ENCODE measurements at regions not wholly inside any gene's neighbourhood (a gene's known extent, or its start where the extent isn't known, plus 50 kb on each side); places are given as distances from the start of the nearest gene placed in this dataset.

- DNase-seq (ENCODE audit: low read depth in 2 of 2), result no peak
Measured at GRCh38 chr3:46090161-46090591, 62.9 kb upstream of the XCR1 start.

- peak in 1 of 2 donors; percentile 29 for DNase-seq (ENCODE audit: low read depth in 2 of 2)
Measured at GRCh38 chr3:46089237-46090011, 62.1 kb upstream of the XCR1 start.

- no peak for DNase-seq (ENCODE audit: low read depth in 2 of 2)
Measured at GRCh38 chr3:46087871-46088270, 60.6 kb upstream of the XCR1 start.

DNA sequence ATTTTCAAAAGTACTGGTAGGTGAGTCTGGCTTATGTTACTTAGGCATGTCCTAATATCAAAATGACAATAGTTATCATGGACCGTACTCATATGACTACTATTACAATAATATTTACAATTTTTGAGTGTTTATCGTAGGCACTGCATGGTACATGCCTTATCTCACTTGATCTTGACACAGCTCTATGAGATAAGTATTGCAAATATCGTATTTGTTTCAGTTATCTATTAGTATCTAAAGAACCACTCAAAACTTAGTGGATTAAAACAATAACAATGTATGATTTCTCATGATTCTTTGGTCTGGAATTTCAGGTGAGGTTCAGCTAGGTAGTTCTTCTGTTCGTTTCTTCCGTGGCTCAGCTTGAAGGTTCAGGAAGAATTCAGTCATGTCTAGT, 59.7 kb upstream of the XCR1 start:
- no peak for DNase-seq (ENCODE audit: low read depth in 2 of 2)

DNA sequence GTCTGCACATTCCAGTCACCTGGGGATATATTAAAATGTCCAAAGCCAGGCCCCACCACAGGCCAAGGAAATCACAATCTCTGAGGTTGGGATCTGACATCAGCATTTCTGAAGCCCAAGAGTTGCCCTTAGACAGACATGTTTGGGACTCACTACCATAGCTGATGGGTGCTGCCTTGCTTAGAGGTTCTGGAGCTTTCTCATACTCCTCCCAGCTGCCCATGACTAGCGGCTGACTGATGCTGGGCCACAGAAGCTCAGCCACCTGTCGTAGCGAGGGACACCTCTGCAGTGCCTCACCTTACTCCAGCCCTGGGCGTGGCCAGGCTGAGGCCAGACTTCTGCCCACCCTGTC, 58.8 kb upstream of the XCR1 start:
- no peak for DNase-seq (ENCODE audit: low read depth in 2 of 2)

- no peak for DNase-seq (ENCODE audit: low read depth in 2 of 2)
Measured at GRCh38 chr3:46085421-46086082, 58.3 kb upstream of the XCR1 start.

GRCh38 chr3:46083956-46084355, 56.7 kb upstream of the XCR1 start:
- DNase-seq (ENCODE audit: low read depth in 2 of 2), result no peak

- no peak for DNase-seq (ENCODE audit: low read depth in 2 of 2)
Measured at GRCh38 chr3:46082849-46083248, 55.6 kb upstream of the XCR1 start.

DNA sequence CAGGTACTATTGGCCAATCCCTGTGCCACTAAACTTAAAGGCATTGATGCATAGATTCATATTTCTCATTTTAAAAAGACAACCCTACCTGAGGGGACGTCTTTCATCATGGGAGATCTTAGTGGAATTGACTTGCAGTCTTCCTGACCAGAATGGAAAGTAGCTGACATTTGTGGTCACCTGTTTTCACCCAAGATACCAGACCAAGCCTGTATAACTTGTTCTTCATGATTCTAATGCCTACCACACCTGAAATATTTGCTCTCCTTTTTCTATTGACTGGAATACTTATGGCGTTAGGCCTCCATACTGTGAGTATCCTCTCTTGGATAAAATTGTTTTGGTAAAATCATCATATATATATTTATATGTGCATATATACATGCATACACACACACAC, 54.7 kb upstream of the XCR1 start:
- no peak for DNase-seq (ENCODE audit: low read depth in 2 of 2)

DNA sequence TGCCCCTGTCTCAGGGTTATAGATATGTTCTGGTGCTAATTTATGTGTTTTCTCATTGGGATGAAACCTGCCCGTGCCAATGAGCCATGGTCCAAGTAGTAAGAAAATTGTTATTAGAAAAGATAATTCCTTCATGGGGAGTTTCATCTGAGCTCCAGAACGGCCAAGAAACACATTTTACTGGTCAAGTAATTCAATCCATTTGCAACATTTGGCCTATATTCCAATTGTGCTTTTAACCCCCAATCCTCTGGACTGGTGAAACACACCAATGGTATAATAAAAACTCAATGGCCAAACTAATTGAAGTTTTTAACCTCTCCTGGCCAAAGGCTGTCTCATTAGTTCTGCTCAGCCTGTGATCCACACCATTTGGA, 53.7 kb upstream of the XCR1 start:
- no peak for DNase-seq (ENCODE audit: low read depth in 2 of 2)

- DNase-seq (ENCODE audit: low read depth in 2 of 2), result no peak
Measured at GRCh38 chr3:46080124-46080968, 53.1 kb upstream of the XCR1 start.

DNA sequence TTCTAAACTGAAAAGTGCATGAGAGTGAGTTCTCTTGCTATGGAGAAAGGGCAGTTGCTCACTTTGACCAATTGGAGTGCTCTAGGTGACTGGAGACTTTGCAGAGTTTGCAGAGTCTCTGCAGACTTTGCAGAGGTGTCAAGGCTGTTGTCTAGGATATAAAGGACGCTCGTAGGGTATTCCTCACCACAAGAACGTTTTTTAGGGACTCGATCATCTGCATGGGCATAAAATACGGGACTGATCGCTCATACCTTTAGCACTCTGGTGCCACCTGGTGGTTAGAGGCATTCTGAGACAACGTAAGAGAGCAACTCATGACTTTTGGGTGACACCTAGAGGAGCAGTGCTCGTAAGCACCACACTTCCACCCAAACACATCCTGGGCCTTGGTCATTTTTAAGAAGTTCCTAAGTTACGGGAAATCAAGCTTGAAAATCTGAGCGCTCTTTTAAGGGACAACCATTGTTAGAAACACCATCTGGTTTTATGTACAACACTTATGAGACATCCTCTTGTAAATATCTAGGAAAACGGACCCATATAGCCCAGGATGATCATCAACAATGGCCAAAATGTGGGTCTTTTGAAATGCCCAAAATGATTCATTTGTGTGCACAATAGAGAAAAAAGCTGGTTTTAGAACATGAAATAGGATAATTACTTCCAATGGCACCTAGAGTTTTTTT, 51.6 kb upstream of the XCR1 start:
- peak; percentile 70 to 77 for DNase-seq (ENCODE audit: low read depth in 2 of 2)
